Right atrium auricular region (tissue), 2 donors: ENCODE measurements at regions not wholly inside any gene's neighbourhood (a gene's known extent, or its start where the extent isn't known, plus 50 kb on each side); places are given as distances from the start of the nearest gene placed in this dataset.

ENCODE experiments used
- DNase-seq: peaks from one replicate; pipeline ENCODE4 v3.0.0-alpha.2; 2019; ENCODE audit warnings: low spot score
- H3K27ac ChIP-seq, 2 donors: fragments of 200-600 bp; sonication (generic); 1 replicate in 1 of 2; 2 replicates in 1 of 2; pipeline ENCODE4 v1.5.1; 2016 to 2019
- H3K27me3 ChIP-seq, 2 donors: fragments of 200-600 bp; sonication (generic); one replicate each; pipeline versions ENCODE4 v1.5.1 to v1.6.0; 2017 to 2019
- H3K36me3 ChIP-seq: fragments of 200-600 bp; sonication (generic); one replicate; pipeline ENCODE4 v1.5.1; 2016
- H3K4me1 ChIP-seq, 2 donors: fragments of 200-600 bp; sonication (generic); one replicate each; pipeline versions ENCODE4 v1.5.1 to v1.6.0; 2017 to 2019
- H3K4me3 ChIP-seq, 2 donors: fragments of 200-600 bp; sonication (generic); 1 replicate in 1 of 2; 2 replicates in 1 of 2; pipeline ENCODE4 v1.5.1; 2017 to 2019; ENCODE audit warnings: mild to moderate bottlenecking in 1 of 2, moderate library complexity in 1 of 2
- H3K9me3 ChIP-seq, 2 donors: fragments of 200-600 bp; sonication (generic); one replicate each; pipeline ENCODE4 v1.5.1; 2019
- TF ChIP-seq, protein P1 (sequence below), 2 donors: fragments of 200-600 bp; sonication (generic); IDR thresholded peaks; one replicate each; pipeline ENCODE4 v1.5.1; 2019; ENCODE audit warnings: antibody characterized with exemption in 2 of 2

DNA sequence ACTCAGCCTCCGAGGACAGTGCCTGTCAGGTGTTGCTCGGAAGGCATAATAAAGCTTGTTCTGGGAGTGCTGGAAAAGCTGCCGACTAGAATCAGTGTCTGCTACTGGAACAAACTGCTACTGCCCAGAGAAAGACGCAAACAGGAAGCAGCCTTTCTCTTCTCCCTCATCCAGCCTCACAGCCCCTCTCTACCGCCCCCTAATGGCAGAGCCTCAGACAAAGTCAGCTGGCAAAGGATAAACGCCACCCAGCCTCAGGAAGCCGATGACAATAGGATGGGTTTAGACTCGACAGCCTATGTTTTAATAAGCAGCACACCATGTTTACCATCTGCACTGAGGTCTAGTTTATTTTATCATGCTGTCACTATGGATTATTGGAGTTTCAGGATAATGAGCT, 169.5 kb upstream of the LYZL1 start:
- H3K27ac ChIP-seq, result no peak overlapping the region
- peaks cover 4 to 18% of the 10 kb centered on the region in 2 donors for H3K9me3 ChIP-seq
- no peak for DNase-seq
- H3K4me1 ChIP-seq, result no peaks in the 10 kb centered on the region
- H3K36me3 ChIP-seq, result no peaks in the 10 kb centered on the region
- TF ChIP-seq, protein P1, sequence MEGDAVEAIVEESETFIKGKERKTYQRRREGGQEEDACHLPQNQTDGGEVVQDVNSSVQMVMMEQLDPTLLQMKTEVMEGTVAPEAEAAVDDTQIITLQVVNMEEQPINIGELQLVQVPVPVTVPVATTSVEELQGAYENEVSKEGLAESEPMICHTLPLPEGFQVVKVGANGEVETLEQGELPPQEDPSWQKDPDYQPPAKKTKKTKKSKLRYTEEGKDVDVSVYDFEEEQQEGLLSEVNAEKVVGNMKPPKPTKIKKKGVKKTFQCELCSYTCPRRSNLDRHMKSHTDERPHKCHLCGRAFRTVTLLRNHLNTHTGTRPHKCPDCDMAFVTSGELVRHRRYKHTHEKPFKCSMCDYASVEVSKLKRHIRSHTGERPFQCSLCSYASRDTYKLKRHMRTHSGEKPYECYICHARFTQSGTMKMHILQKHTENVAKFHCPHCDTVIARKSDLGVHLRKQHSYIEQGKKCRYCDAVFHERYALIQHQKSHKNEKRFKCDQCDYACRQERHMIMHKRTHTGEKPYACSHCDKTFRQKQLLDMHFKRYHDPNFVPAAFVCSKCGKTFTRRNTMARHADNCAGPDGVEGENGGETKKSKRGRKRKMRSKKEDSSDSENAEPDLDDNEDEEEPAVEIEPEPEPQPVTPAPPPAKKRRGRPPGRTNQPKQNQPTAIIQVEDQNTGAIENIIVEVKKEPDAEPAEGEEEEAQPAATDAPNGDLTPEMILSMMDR (IDR thresholded peaks at IDR 0.05), result peak in 1 of 2 donors; percentile 60
- H3K27me3 ChIP-seq, result no peaks in the 10 kb centered on the region
- no peak overlapping the region for H3K4me3 ChIP-seq

DNA sequence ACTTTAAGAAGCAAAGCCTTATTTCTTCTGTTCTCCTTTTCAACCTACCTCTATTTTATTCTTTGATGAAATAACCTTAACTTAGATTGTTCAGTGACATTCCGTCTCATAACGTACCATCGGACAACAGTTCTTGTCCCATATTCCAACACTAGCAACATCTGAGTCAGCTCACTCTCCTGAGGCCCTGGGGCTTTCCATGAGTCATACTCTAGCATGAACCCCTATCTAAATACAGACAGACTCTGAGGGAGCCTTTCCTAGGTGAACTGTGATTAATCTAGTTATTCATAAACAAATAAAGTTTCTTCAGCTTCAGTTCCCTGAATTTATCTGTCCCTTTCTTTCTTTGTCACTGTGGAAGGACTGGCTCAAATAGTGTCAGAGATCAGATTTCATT, 168.7 kb upstream of the LYZL1 start:
- no peak overlapping the region for H3K27ac ChIP-seq
- H3K36me3 ChIP-seq, result no peaks in the 10 kb centered on the region
- TF ChIP-seq, protein P1 (IDR thresholded peaks at IDR 0.05), result no peak
- DNase-seq, result no peak
- no peaks in the 10 kb centered on the region for H3K27me3 ChIP-seq
- no peaks in the 10 kb centered on the region for H3K4me1 ChIP-seq
- H3K4me3 ChIP-seq, result no peak overlapping the region
- H3K9me3 ChIP-seq, result peaks cover 4 to 18% of the 10 kb centered on the region in 2 donors

DNA sequence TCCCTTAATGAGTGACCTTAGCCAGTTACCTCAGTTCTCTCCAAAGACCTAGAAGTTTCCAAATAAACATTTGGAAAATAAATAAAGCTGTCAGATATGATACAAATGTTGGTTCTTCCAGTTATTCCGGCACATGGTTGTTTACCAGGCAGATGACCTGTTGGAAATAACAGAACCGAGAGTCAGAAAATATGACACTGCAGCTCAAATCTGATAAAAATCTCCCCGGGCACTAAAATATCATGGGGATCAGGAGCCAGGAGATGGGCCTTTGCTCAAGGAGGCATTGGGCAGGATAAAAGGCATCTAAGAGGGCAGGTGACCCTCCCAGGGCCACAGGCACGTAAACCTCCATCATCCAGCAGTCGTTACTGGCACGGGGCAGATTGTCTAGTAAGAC, 164.0 kb upstream of the LYZL1 start:
- no peaks in the 10 kb centered on the region for H3K9me3 ChIP-seq
- TF ChIP-seq, protein P1 (IDR thresholded peaks at IDR 0.05), result no peak
- H3K27me3 ChIP-seq, result no peaks in the 10 kb centered on the region
- no peak overlapping the region for H3K4me3 ChIP-seq
- H3K4me1 ChIP-seq, result no peaks in the 10 kb centered on the region
- no peaks in the 10 kb centered on the region for H3K36me3 ChIP-seq
- no peak for DNase-seq
- H3K27ac ChIP-seq, result no peak overlapping the region

DNA sequence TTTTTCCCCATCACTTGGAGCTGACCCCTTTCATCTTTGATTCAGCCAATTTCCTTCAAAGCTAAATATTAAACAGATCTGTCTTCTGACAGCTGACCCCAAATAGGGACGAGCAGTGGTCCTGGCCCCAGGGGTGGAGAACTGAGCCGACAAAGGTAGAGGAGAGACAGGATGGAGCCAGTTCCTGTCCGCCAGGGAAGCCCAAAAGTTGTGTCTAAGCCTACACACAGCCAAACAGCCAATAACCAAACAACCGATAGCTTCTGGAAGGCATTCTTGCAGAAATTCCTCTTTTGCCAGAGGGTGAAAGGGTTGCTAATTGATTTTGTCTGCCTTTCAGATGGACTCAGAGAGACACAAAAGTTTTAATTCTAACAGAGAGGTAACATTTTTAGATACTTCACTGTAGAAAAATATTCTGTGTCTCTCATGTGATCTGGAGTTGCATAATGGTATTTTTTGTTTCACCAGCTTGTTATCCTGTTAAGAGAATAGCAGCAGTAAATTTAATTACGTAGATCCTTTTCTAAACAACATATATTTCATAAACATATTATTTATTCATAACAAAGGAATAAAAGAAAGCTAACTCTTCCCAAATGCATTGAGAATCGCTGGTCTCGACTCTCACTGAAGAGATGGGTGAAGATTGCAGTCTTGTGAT, 161.7 kb upstream of the LYZL1 start:
- H3K27ac ChIP-seq, result no peak overlapping the region
- no peaks in the 10 kb centered on the region for H3K36me3 ChIP-seq
- H3K4me3 ChIP-seq, result no peak overlapping the region
- TF ChIP-seq, protein P1 (IDR thresholded peaks at IDR 0.05), result no peak
- H3K9me3 ChIP-seq, result no peaks in the 10 kb centered on the region
- no peak for DNase-seq
- H3K4me1 ChIP-seq, result peaks cover 0 to 7% of the 10 kb centered on the region in 2 donors
- H3K27me3 ChIP-seq, result no peaks in the 10 kb centered on the region

DNA sequence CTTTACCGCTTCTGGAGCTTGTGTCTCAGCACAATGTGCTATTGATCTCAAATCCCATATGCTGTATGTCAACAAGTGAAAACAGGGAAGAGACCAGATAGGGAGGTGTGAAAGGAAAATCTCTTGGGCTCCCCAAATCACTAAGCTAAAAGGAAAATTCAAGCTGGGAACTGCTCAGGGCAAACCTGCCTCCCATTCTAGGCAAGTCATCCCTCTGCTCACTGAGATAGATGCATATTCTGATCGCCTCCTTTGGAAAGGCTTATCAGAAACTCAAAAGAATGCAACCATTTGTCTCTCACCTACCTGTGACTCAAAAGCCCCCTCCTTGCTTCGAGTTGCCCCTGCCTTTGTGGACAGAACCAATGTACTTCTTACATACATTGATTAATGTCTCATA, 161.1 kb upstream of the LYZL1 start:
- H3K36me3 ChIP-seq, result no peaks in the 10 kb centered on the region

More for the DNA sequence above, 161.1 kb upstream of the LYZL1 start:
- Histone ChIP-seq H3K9me3 (no peaks in the 10 kb centered on the region), H3K4me1 (peaks cover 0 to 12% of the 10 kb centered on the region in 2 donors), H3K27me3 (no peaks in the 10 kb centered on the region), H3K27ac (no peak overlapping the region), H3K4me3 (no peak overlapping the region)
- TF ChIP-seq, protein P1 (IDR thresholded peaks at IDR 0.05), result no peak
- no peak for DNase-seq
